Inflammatory macrophage treated with lipopolysaccharide for 4 hours (primary cell): ENCODE measurements at regions not wholly inside any gene's neighbourhood (a gene's known extent, or its start where the extent isn't known, plus 50 kb on each side); places are given as distances from the start of the nearest gene placed in this dataset.
"Not testable (repeated sequence)": the region's sequence is repeated elsewhere in the genome, so short reads cannot be mapped to it uniquely, and the experiment has no call there.

Experiments
- DNase-seq: peaks from one replicate; pipeline ENCODE4 v3.0.0-alpha.2; 2020

DNA sequence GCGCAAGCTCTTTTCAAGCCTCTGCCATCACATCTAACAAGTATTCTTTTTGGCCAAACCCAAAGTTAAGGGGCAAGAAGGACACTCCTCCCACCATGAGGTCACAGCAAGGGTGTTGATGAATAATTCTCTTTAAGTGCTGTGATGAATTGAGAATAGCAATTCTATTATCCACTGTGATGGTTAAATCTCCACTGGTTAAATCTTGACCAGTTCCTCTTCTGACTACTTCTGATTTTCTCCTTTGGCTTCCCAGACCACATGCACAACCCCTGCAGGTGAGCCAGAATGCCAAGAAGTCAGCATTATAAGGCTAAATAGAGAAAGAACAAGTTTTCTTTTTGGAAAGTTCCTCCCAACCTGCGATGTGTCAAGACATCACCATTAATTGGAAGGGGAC is 90.6 kb upstream of the BCL2L14 start:
- peak; percentile 12 for DNase-seq

DNA sequence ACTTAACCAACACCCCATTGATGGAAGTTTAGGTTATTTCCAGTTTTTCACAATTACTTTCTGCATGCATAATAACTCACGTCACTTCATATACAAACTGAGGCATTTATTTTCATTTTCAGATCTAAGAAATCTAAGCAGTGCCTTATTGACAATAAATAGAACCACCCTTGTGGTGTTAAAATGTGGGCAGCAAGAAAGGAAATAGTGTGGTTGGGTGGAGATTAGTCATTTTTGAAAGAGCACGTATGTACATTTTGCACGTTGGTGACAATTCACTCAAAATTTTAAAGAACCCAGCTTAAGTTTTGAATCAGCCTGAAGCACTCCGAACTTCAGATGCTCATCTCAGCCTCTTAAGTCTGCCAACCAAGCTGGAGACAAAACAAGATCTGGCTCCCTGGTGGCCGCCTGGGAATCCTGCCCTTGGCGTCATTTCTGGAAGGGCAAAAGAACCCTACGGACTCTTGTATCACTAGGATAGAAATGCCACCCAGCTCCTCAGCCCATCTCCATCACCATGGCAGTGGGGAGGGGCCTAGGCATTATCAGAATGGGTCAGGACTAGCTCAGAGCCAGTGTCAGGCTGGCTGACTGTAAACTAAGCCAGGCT is 89.5 kb upstream of the BCL2L14 start:
- DNase-seq, result peak; percentile 97

DNA sequence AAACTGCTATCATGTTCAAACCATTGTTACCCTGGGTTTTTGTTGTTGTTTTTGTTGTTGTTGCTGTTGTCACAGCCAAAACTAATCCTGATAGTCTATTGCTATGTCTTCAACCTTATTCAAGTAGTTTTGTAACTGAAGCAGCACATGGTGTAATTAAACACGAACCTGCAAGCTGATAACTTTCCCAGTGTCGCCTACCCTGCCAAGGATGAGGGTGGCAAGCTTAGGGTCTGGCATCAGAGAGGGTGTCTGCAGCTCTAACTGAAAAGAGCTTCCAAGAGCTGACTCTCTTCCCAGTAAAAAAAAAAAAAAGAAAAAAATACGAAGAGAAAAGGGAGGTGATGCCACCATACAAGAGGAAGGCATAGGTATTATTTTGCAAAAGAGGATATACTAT is 86.3 kb upstream of the BCL2L14 start:
- no peak for DNase-seq

DNA sequence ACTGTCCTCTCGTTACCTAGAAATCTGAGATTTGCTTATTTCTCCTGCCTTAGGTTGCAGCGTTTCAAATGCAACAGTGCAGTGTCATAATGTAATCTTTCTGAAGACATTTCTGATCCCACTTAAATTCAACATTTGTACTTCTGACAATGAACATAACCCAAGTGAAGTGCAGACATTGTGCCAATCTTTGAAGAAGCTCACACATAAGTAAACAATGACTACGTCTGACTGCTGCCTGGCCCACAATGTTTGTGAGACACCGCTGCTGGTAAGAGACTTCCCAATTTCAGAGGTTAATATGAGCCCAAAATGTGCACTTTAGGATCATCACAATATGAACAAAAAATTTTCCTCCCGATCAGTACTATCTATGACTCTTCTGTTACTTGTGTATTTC is 84.6 kb upstream of the BCL2L14 start:
- DNase-seq, result no peak

DNA sequence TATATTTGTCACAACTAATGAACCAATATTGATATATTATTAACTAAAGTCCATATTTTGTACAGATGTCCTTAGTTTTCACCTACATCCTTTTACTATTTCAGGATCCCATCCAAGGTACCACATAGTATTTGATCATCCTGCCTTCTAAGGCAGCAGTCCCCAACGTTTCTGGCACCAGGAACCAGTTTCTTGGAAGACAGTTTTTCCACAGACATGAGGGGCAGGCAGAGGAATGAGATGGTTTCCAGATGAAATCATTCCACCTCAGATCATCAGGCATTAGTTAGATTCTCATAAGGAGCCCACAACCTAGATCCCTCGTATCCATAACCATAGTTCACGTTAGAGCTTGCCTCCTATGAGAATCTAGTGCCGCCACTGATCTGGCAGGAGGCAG is 82.8 kb upstream of the BCL2L14 start:
- no peak for DNase-seq

DNA sequence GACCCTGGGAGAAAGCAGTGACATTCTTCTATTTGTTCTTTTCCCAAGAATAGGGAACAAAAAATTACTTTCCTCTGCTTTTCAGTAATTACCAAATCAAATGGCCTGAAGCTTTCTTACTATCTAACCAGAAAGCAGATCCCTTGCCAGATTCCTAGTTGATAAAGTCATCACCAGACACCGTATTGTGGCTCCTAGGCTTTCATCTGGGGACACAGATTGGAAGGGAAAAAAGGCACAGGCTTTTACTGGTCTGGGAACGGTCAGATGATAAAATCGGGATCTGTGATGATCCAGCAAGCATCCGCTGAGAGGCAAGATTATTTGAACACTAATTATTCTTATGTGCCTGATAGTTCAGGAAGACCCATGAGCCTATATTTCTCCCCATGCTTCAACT is 79.1 kb upstream of the BCL2L14 start:
- DNase-seq, result no peak

DNA sequence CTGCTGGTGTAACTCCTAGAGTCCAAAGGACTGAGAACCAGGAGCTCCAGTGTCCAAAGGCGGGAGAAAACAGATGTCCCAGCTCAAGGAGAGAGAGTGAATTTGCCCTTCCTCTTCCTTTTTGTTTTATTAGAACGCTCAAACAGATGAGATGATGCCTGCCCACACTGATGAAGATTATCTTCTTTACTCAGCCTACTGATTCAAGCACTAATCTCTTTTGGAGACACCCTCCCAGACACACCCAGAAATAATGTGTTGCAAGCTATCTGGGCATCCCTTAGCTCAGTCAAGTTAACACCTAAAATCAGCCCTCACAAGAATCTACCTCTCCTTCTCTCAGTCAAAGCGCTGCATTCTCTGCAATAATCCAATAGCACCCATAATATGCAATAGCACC is 78.2 kb upstream of the BCL2L14 start:
- DNase-seq, result no peak

DNA sequence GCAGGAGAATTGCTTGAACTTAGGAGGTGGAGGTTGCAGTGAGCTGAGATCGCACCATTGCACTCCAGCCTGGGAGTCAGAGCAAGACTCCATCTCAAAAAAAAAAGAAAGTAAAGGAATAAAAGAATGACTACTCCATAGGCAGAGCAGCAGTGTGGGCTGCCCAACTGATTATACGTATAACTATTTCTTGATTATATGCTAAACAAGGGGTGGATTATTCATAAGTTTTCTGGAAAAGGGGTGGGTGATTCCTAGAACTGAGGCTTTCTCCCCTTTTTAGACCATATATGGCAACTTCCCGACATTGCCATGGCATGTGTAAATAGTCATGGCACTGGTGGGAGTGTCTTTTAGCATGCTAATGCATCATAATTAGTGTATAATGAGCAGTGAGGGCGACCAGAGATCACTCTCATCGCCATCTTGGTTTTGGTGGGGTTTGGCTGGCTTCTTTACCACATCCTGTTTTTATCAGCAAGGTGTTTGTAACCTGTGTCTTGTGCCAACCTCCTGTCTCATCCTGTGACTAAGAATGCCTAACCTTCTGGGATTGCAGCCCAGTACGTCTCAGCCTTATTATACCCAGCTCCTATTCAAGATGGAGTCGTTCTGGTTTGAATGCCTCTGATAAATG is 72.3 kb upstream of the BCL2L14 start:
- DNase-seq, result not testable (repeated sequence)

DNA sequence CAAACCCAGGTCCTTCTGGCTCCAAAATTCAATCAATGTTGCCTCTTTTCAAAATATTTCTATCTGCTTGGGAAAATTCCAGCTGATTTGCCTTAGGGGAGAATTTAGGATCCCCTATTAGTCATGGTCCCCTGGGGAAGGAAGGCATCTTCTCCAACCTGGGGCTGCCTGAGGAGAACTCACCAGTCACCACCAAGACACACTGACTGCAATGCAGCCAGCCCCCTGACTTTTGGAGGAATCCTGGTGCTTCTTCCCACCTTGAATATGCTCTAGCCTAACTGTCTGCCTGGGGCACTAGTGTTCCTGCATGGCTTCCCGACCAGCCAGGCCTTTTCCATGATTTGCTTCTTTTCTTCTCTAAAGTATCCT is 71.8 kb upstream of the BCL2L14 start:
- no peak for DNase-seq

DNA sequence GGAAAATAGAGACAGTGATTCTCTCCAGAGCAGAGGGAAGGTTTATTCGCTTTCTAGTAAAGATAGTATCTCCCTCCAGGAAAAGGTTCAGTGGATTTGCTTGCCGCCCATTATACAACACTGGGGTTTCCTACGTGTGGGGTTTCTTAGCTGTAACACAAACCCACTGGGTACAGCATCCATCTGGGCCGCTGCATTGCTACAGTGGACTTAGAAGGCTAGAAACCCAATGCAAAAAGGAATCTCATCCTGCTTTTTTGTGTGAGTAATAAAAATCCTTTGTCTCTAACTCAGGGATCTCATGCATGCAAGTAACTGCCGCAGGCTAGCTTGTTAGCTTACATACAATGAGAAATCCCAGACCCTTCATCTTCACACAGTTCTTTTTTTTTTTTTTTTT is 67.1 kb upstream of the BCL2L14 start:
- DNase-seq, result no peak

DNA sequence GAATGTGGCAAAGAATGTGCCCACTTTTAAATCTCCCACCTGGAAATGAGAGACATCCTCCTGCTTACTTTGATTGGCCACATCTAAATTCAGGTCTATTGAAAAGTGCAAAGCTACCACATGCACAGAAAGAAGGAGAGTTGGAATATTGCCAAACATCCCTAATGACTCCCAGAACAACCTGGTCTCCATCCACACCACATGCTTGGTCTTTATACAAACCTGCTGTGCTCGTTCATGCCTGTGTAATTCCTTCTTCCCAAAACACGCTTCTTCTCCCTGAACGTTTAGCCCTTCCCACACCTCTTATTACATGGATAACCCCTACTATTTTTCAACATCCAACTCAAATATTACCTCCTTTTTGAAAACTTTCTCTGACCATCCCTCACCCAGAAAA is 66.2 kb upstream of the BCL2L14 start:
- DNase-seq, result no peak

DNA sequence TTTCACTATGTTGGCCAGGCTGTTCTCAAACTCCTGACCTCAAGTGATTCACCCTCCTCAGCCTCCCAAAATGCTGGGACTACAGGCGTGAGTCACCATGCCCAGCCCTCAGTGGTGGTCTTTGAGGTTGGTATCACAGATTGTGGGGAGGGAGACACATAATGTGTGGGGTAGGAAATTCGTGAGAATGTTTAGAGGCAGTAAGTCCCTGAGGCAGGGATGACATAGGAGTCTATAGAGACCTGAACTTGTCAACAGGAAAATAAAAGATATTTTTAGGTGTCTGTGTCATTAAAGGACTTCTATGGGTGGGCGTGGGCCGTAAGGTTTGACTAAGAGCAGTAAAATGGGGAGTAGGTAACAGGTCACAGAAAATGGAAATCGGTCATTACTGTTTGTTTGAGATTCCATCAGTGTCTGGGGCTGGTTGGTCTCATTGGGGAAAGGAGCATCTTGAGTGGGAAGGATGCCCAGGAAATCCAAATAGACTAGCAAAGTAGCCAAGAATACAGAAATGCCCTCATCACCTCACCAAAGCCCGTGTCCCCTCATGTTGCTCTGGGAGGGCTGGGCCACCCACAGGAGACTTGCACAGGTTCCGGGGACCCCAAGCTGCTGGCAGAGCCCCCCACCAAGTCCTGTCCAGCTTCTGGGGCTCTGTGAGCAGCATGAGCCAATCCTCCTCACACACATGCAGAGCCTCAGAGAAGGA is 63.6 kb upstream of the BCL2L14 start:
- no peak for DNase-seq

DNA sequence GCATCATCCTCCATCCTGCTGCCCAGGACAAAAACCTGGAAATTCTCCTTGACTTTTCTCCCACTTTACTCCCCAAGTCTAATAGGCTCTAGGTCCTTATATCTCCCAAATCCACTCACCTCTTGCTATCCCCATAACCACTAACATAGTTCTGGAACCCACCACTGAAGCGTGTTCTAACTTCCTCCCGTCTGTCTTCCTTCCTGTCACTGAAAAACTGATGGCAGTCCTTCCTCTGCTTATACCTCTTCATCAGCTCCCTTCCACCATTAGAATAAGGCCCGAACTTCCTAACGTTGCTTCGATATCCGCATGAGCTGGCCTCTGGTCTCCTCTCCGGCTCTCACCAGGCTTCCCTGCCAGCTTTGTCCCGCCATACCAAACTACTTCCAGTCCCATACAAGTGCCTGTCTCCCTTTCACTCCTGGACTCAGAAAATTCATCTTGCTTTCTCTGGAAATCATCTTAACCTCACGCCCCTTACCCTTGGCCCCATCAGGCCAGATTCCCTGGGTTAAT is 63.0 kb upstream of the BCL2L14 start:
- DNase-seq, result no peak

DNA sequence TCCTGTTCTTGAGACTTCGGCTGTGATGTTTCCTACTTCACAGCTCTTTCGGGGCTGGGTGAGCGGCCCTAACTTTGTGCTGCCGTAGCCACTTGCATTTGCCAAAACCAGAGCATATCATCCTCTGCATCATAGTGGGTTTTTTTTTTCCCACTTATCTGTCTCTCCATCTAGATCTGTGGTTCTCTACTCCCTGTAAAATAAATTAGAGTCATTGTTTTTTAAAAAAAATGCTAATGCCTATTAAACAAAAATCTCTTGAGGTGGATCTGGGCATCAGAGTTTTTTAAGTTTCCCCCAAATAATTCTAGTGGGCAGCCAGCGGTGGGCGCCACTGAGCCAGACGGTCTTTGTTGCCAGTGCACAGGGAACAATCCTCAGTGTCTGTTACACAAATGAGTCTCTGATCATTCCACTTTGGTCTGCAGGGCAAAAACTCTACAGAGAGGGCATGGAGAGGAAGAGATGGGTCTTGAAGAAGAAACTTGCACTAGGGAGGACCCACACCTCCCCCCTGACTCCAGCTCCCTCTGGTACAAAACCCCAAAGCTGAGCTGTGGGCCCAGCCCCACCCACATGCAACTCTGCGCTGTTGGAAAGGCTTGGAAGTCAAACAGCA is 62.4 kb upstream of the BCL2L14 start:
- peak; percentile 43 for DNase-seq

DNA sequence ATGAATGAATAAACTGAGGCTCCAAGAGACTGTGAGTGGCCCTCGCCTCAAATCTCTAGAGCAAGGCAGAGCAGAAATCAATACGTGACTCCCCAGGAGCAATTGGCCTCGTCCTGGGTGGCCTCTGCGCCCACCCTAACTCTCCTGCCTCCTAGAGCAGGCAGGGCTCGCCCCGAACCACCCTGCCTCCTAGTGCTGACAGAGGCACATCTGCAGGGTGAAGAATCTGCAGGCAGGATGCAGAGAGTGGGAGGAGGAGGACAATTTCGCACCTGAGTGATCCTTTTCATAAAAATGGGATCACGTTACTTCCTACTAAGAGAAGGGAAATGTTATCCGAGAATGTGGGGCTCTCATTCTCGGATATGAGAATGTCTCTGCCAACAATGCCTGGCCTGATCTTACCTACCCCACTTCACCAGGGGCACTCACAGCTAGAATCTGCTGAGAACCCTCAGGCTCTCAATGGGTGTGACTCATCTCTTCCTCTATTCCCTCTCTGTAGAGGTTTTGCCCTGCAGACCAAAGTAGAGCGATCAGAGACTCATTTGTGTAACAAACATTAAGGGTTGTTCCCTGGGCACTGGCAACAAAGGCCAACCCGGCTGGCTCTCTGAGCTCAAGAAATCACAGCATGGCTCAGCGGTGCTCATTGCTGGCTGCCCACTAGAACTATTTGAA is 61.7 kb upstream of the BCL2L14 start:
- peak; percentile 88 for DNase-seq

DNA sequence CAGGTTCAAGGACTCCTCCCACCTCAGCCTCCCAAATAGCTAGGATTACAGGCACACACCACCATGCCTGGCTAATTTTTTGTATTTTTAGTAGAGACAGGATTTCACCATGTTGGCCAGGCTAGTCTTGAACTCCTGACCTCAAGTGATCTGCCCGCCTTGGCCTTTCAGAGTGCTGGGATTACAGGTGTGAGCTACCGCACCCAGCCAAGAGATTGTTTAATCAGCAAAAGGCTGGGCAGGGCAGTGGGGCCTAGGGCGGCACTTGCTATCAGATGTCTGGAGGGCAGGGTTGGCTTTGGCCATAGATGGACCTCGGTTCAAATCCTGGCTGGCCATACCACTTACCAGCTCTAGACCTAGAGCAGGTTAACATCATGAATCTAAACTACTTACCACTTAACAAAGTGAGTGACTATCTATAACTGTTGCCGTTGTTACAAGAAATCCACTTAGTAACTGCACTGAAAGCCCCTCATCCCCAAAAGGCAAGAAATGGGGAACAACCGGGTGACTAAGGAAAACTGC is 60.9 kb upstream of the BCL2L14 start:
- not testable (repeated sequence) for DNase-seq

DNA sequence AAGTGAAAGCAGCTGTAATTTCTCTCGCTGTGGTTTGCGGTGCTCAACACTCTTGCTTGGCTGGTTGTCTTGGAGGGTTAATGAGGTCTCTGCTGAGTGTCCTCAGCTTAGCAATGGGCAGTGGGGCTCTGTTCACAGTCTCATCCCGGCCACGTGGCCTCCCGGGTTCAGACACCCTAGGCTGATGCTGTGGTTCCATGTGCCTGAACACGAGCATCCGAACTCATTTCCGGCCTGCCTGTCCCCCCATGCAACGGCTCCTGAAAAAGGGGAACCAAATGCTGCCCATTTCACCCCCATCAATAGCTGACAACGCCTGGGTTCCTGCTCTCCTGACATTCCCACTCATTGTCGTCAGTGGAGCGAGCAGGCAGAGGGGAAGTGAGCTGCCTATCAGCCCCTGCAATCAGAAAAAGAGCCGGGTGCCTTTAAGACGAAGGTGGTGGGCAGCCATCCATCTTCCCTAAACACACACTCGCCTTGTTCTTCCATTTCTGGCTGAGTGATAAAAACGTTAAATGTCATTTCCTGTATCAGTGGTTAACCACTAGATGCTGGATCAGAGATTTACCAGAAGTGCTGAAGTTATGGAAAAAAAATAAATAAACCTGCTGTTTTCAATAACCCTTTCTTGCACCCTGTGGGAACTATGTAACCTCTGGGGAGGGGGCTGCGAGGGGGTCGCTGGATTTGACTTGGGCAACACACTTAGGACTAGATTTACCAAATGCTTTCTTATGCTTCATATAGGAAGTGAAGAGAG is 60.3 kb upstream of the BCL2L14 start:
- DNase-seq, result peak; percentile 95

DNA sequence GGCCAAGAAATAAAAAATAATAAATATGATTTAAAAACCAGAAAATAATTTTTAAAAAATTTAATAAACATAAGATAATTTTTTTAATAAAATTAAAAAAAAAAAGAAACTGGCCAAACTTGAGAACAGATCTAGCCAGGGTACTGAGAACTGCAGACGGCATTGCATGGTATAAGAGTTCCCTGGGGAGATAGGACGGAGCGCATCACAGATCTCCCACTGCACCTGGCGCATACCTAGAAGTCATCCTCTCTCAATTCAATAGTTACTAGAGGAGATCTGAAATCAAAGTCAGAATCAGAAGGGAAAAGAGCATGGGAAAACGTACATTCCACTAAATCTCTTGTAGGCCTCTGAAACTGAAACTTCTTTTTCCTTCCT is 58.9 kb upstream of the BCL2L14 start:
- no peak for DNase-seq

DNA sequence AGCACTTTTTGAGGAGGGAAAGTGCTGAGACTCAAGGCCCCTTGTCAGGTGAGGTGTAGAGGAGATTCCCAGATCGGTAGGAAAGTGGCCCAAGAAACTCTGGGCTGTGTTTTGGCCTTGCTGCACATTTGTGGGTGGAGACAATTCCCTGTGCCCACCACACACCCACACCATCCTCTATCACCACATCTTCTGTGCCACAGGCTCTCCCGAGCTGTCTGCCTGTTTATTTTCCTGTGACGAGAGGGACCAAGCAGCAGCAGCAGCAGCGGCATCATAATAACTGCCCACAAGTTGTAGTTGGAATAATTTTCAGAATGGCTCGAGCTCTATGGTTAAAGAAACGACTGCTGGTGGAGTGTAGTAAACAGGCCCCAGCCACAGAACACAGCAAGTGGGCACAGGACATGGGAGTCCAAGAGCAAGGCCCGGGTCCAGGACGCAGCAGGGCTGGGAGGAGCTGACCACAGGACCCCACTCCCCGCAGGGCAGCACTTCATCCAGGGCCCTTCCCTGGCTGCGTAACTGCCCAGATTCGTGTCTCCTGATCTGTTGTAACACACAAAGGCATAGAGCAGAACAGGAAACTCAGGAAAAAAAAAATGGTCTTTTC is 55.6 kb upstream of the BCL2L14 start:
- no peak for DNase-seq

DNA sequence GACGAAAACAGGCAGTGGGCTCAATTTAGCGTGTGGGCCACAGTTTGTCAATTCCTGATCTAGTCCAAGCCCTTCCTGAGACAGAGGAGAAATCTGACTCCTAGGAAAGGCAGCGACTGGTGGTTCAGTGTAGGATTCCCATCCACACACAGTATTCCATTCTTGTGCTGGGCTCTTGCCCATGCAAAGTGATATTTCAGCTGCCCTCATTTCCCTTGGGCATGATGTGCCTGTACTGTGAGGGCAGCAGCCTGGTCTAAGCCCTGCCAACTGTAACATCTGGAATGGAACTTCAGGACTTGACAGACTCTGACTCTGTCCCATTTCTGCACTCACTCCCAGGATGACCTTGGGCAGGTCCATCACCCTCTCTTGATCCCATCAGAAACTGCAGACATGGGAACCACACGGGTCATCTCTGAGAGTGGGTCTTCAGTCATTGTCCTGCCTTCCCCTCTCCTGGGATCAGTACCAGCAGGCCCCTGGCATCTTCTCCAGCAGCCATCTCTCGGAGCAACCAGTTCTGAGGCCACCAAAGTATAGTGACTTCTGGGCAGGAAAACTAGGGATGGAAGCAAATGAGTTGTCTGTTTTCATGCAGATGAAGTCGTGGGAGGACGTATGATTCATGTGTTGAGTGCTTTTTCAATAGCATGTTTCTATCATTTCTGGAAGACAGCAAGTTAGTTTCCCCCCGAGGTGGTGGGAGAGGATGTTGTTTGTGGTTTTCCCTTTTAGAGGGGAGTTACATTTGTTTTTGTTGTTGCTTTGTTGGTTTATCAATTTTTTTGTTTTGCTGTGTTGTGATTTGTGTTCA is 54.2 kb upstream of the BCL2L14 start:
- DNase-seq, result peak; percentile 38

DNA sequence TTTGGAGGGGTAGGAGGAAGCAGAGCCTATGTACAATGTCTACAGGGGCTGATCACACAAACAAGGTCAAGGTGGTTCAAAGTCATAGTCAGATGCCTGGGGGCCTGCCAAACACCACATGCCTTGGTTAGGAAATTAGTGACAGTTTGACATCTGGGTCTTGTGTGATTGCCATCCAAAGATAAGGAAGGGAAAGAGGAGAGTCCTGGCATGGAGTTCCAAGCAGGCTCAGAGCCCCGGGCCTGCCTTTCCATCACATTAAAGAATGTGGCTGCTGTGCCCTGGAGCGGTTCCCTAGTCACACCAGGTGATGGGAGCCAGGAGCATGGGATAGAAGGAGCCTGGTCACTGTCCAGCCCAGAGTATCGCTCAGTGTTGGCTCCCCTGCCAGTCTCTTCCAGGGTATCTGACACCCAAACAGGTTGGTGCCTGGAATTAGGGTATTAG is 53.6 kb upstream of the BCL2L14 start:
- DNase-seq, result no peak
